Activated CD8-positive, alpha-beta T cell treated with anti-CD3 and anti-CD28 coated beads for 36 hours (primary cell): ENCODE measurements at regions not wholly inside any gene's neighbourhood (a gene's known extent, or its start where the extent isn't known, plus 50 kb on each side); places are given as distances from the start of the nearest gene placed in this dataset.

Source experiments
- ATAC-seq: fragments of 200-7000 bp; cut with Tn5 transposase; one replicate; pipeline ENCODE4 v1.10.0; 2021; ENCODE audit warnings: mild to moderate bottlenecking, moderate library complexity
- CTCF ChIA-PET: fragments of 350-600 bp; sonication (Branson Sonifier 250); formaldehyde crosslinking; loops from one replicate; lab custom pipeline; 2021; ENCODE audit warnings: antibody characterized with exemption; lab: Charles Lee
- POLR2A ChIA-PET: fragments of 350-600 bp; sonication (Branson Sonifier 250); formaldehyde crosslinking; loops from one replicate; lab custom pipeline; 2021; ENCODE audit warnings: antibody characterized with exemption; lab: Charles Lee
- DNase-seq: peaks from one replicate; pipeline ENCODE4 v3.0.0-alpha.2; 2020
- H3K27ac Mint-ChIP-seq: one replicate; pipeline ENCODE4 v1.8.0; 2021; ENCODE audit warnings: mild to moderate bottlenecking, mixed read lengths
- H3K27me3 Mint-ChIP-seq: one replicate; pipeline ENCODE4 v1.8.0; 2021; ENCODE audit warnings: mixed read lengths
- H3K36me3 Mint-ChIP-seq: one replicate; pipeline ENCODE4 v1.8.0; 2021; ENCODE audit warnings: low read depth, mixed read lengths
- H3K4me1 Mint-ChIP-seq: one replicate; pipeline ENCODE4 v1.8.0; 2021; ENCODE audit warnings: low read depth, mixed read lengths
- H3K4me3 Mint-ChIP-seq: one replicate; pipeline ENCODE4 v1.8.0; 2021; ENCODE audit warnings: mild to moderate bottlenecking, moderate library complexity, mixed read lengths
- H3K9me3 Mint-ChIP-seq: one replicate; pipeline ENCODE4 v1.8.0; 2021; ENCODE audit warnings: mixed read lengths
- intact Hi-C: fragments of 100-400 bp; cut with micrococcal nuclease; formaldehyde crosslinking; loops from one replicate; pipeline ENCODE4 v1.10.0; 2022
- TF ChIP-seq, protein P1 (sequence below): fragments of 200-600 bp; IDR thresholded peaks from one replicate; pipeline ENCODE4 v1.8.0; 2022; ENCODE audit warnings: antibody characterized with exemption, mild to moderate bottlenecking

DNA sequence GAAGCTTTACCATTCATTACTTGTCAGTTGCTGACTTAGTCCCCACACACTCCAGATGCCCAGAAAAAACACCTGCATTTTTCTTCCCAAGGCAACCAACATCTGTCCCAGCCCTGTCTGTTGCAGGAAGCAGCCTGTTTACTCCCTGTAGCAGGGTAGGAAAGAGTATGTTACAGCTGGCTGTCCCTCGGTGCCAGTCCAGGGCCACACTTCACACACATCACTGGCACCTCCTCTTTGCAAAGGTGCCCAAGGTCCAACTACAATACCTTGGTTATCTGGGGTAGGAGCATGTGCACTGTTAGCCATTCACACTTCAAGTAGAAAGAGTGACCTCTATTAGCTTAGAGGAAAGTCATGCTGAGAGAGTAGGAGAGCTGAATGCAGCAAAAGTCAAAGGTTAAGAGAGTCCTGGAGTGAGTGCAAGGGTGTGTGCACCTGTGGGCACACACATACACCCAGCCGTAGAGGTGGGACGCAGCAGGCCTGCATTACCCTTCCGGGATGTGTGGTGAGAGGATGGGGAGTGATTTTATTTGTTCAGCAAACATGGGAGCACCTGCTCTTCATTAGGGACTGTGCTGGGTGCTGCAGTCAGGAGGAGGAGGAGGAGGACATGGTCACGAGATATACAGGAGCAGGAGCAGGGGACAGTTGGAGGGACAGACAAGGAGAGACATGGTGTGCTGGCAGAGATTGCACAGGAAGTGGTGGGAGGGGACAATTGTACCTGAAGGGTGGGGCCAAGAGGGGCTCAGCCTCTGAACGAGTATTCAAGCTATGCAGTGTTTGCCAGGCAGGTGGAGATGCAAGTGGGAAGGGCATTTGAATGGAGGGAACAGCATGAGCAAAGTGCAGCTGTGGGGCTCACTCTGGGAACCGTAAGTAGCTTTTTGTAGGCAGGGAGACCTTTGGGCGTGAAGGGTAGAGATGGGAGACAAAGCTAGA, 69.8 kb downstream of the TSN start:
- no peaks in the 10 kb centered on the region for H3K36me3 Mint-ChIP-seq
- no peaks in the 10 kb centered on the region for H3K4me1 Mint-ChIP-seq
- TF ChIP-seq, protein P1, sequence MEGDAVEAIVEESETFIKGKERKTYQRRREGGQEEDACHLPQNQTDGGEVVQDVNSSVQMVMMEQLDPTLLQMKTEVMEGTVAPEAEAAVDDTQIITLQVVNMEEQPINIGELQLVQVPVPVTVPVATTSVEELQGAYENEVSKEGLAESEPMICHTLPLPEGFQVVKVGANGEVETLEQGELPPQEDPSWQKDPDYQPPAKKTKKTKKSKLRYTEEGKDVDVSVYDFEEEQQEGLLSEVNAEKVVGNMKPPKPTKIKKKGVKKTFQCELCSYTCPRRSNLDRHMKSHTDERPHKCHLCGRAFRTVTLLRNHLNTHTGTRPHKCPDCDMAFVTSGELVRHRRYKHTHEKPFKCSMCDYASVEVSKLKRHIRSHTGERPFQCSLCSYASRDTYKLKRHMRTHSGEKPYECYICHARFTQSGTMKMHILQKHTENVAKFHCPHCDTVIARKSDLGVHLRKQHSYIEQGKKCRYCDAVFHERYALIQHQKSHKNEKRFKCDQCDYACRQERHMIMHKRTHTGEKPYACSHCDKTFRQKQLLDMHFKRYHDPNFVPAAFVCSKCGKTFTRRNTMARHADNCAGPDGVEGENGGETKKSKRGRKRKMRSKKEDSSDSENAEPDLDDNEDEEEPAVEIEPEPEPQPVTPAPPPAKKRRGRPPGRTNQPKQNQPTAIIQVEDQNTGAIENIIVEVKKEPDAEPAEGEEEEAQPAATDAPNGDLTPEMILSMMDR, result no peak
- H3K27me3 Mint-ChIP-seq, result no peaks in the 10 kb centered on the region
- CTCF ChIA-PET, result no interaction called here
- no peak for ATAC-seq
- H3K27ac Mint-ChIP-seq, result no peak overlapping the region
- no peaks in the 10 kb centered on the region for H3K9me3 Mint-ChIP-seq
- intact Hi-C loops, result no loop called here
- POLR2A ChIA-PET, result no interaction called here
- H3K4me3 Mint-ChIP-seq, result no peak overlapping the region
- DNase-seq, result no peak

DNA sequence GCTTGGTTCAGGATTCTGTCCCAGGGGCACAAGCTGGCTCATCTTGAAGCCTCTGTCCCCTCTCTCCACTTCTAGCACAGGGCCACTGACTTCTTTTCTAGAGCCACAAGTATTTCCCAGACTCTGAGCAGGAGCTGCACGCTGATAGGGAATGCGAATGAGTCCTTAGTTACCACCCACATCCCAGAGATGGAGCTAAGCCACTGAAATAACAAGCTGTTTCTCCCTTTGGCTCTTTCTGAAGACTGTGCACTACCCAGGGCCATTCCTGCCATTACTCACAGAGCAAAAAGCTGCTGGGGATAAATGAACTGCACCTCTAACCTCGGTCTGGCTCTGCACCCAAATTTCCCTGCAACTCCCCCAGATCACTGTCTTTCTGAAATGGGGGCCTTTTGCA, 70.6 kb downstream of the TSN start:
- POLR2A ChIA-PET, result no interaction called here
- DNase-seq (no peak), ATAC-seq (no peak)
- Mint-ChIP-seq H3K4me1 (no peaks in the 10 kb centered on the region), H3K9me3 (no peaks in the 10 kb centered on the region), H3K36me3 (no peaks in the 10 kb centered on the region), H3K27me3 (no peaks in the 10 kb centered on the region), H3K4me3 (no peak overlapping the region), H3K27ac (no peak overlapping the region)
- intact Hi-C loops, result no loop called here
- CTCF ChIA-PET, result no interaction called here
- TF ChIP-seq, protein P1, result no peak

DNA sequence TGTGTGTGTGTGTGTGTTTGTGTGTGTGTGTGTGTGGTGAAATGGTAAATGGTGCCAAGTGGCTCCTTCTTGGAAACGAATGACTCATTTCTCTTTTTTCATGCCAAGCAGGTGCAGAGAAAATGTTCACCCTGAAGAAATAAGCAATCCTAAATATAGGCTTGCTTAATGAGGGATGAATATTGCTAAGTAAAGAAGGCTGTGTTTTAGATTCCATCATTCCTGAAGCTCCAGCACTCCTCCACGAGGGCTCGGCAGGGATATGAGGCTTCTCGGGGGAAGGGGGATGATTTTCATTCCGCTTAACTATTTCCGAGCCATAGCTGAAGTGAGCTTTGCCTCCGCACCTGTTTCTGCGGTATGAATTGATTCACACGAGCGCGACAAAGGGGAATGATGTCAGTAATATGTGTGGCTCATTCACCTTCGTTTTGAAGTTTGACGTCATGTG, 72.9 kb downstream of the TSN start:
- intact Hi-C loops, result no loop called here
- DNase-seq (no peak), ATAC-seq (no peak)
- no peaks in the 10 kb centered on the region for H3K9me3 Mint-ChIP-seq
- TF ChIP-seq, protein P1, result no peak
- no peak overlapping the region for H3K4me3 Mint-ChIP-seq
- no peaks in the 10 kb centered on the region for H3K4me1 Mint-ChIP-seq
- CTCF ChIA-PET, result no interaction called here
- no peak overlapping the region for H3K27ac Mint-ChIP-seq
- no peaks in the 10 kb centered on the region for H3K36me3 Mint-ChIP-seq
- H3K27me3 Mint-ChIP-seq, result peaks cover 2% of the 10 kb centered on the region
- POLR2A ChIA-PET, result interaction anchor here (1.6 kb wide), 1 partner anchor 9 kb away, joined by 3 read pairs; no protein-coding TSS in a partner anchor

DNA sequence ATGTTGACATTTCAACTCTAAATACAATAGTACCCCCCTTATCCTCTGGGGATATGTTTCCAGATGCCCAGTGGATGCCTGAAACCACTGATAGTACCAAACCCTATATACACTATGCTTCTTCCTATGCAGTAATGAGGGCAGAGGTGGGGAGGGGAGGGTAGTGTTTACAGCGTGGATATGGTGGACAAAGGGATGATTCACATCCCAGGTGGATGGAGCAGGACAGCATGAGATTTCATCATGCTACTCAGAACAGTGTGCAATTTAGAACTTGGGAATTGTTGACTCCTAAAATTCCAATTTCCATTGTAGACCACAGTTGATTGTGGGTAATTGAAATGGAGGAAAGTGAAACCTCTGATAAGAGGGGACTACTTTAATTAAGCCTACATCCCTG, 75.4 kb downstream of the TSN start:
- ChIA-PET CTCF (no interaction called here), POLR2A (no interaction called here)
- H3K4me1 Mint-ChIP-seq, result no peaks in the 10 kb centered on the region
- H3K4me3 Mint-ChIP-seq, result no peak overlapping the region
- H3K27me3 Mint-ChIP-seq, result peaks cover 3% of the 10 kb centered on the region
- H3K9me3 Mint-ChIP-seq, result no peaks in the 10 kb centered on the region
- ATAC-seq (no peak), DNase-seq (no peak)
- intact Hi-C loops, result no loop called here
- TF ChIP-seq, protein P1, result no peak
- no peak overlapping the region for H3K27ac Mint-ChIP-seq
- no peaks in the 10 kb centered on the region for H3K36me3 Mint-ChIP-seq

DNA sequence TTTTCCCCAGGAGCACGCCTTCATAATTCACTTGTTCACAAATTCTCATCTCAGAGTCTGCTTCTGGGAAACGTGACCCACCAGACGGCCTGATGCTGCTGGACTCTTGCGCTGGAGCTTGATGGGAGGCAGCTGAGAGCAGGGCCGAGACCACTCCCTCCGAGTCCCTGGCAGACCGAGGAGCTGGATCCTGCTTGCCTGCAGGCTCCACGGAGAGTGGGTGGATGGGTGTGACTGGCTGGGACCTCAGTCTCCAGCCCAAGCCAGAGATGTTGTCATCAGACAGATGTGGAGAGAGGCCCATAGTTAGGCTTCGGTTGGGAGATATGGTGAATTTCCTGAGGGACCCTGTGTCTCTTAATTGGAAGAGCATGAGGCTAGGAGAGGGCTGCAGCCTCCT, 76.4 kb downstream of the TSN start:
- no peak overlapping the region for H3K4me3 Mint-ChIP-seq
- no peaks in the 10 kb centered on the region for H3K9me3 Mint-ChIP-seq
- intact Hi-C loops, result no loop called here
- H3K4me1 Mint-ChIP-seq, result no peaks in the 10 kb centered on the region
- peaks cover 3% of the 10 kb centered on the region for H3K27me3 Mint-ChIP-seq
- TF ChIP-seq, protein P1, result no peak
- H3K36me3 Mint-ChIP-seq, result no peaks in the 10 kb centered on the region
- ATAC-seq (no peak), DNase-seq (no peak)
- POLR2A ChIA-PET, result no interaction called here
- CTCF ChIA-PET, result interaction anchor here (2.4 kb wide), 1 partner anchor 21 kb away, joined by 8 read pairs; no protein-coding TSS in a partner anchor
- H3K27ac Mint-ChIP-seq, result no peak overlapping the region
